HFFc6 (cell line): ENCODE measurements at regions not wholly inside any gene's neighbourhood (a gene's known extent, or its start where the extent isn't known, plus 50 kb on each side); places are given as distances from the start of the nearest gene placed in this dataset.

Source experiments
- DNase-seq: peaks from one replicate; pipeline ENCODE4 v3.0.0-alpha.2; 2018
- H3K27ac Mint-ChIP-seq: 2 replicates; pipeline ENCODE4 v1.8.0; 2020; ENCODE audit warnings: mild to moderate bottlenecking, mixed read lengths
- H3K27me3 Mint-ChIP-seq: 2 replicates; pipeline ENCODE4 v1.8.0; 2021; ENCODE audit warnings: mild to moderate bottlenecking, moderate library complexity, mixed read lengths; ENCODE audit not compliant: insufficient read depth
- H3K36me3 Mint-ChIP-seq: 2 replicates; pipeline ENCODE4 v1.8.0; 2021; ENCODE audit warnings: low read depth, mixed read lengths
- H3K4me1 Mint-ChIP-seq: 2 replicates; pipeline ENCODE4 v1.8.0; 2020; ENCODE audit warnings: low read depth, mixed read lengths
- H3K4me3 Mint-ChIP-seq: 2 replicates; pipeline ENCODE4 v1.8.0; 2020; ENCODE audit warnings: mild to moderate bottlenecking, moderate library complexity, mixed read lengths
- H3K9me3 Mint-ChIP-seq: 2 replicates; pipeline ENCODE4 v1.8.0; 2020; ENCODE audit warnings: mild to moderate bottlenecking, mixed read lengths
- CTCF ChIP-seq: fragments of 200-600 bp; sonication (generic); IDR thresholded peaks from 2 replicates; pipeline ENCODE4 v1.5.0; 2021; ENCODE audit warnings: antibody characterized with exemption, mild to moderate bottlenecking

- H3K4me3 Mint-ChIP-seq, result no peak overlapping the region
- TF ChIP-seq CTCF, result no peak
- H3K27me3 Mint-ChIP-seq, result no peaks in the 10 kb centered on the region; the same call in 1 of the 2 replicates
- no peak for DNase-seq
- H3K36me3 Mint-ChIP-seq, result no peaks in the 10 kb centered on the region
- no peak overlapping the region for H3K27ac Mint-ChIP-seq
- no peaks in the 10 kb centered on the region for H3K9me3 Mint-ChIP-seq
- H3K4me1 Mint-ChIP-seq, result no peaks in the 10 kb centered on the region
Observed at GRCh38 chr7:112707655-112708054, 82.5 kb downstream of the TMEM168 start.

GRCh38 chr7:112708236-112708635 is 82.0 kb downstream of the TMEM168 start:
- H3K9me3 Mint-ChIP-seq, result no peaks in the 10 kb centered on the region
- no peaks in the 10 kb centered on the region; the same call in 1 of the 2 replicates for H3K27me3 Mint-ChIP-seq
- DNase-seq, result no peak
- no peak overlapping the region for H3K4me3 Mint-ChIP-seq
- H3K36me3 Mint-ChIP-seq, result no peaks in the 10 kb centered on the region
- no peak overlapping the region for H3K27ac Mint-ChIP-seq
- TF ChIP-seq CTCF, result no peak
- H3K4me1 Mint-ChIP-seq, result no peaks in the 10 kb centered on the region
